GM23248 (cell line): ENCODE measurements at regions not wholly inside any gene's neighbourhood (a gene's known extent, or its start where the extent isn't known, plus 50 kb on each side); places are given as distances from the start of the nearest gene placed in this dataset.
"Not testable (repeated sequence)": the region's sequence is repeated elsewhere in the genome, so short reads cannot be mapped to it uniquely, and the experiment has no call there.

Source experiments
- DNase-seq: peaks from one replicate; pipeline ENCODE4 v3.0.0-alpha.2; 2015
- H2AFZ ChIP-seq: fragments of 200-600 bp; sonication (generic); 2 replicates; pipeline ENCODE4 v1.6.1; 2016; ENCODE audit warnings: antibody characterized with exemption
- H3F3A ChIP-seq: fragments of 200-600 bp; sonication (generic); 2 replicates; pipeline ENCODE4 v1.6.1; 2016; ENCODE audit warnings: mild to moderate bottlenecking, antibody characterized with exemption, mixed run types; ENCODE audit not compliant: insufficient read depth
- H3K27ac ChIP-seq: fragments of 200-600 bp; sonication (generic); 2 replicates; pipeline ENCODE4 v1.5.1; 2016; ENCODE audit warnings: mild to moderate bottlenecking
- H3K27me3 ChIP-seq: fragments of 200-600 bp; sonication (generic); replicated peaks from 2 replicates; pipeline ENCODE4 v1.6.1; 2016; ENCODE audit warnings: mild to moderate bottlenecking; ENCODE audit not compliant: insufficient read depth
- H3K36me3 ChIP-seq: fragments of 200-600 bp; sonication (generic); 2 replicates; pipeline ENCODE4 v1.6.1; 2016; ENCODE audit warnings: low read depth, mild to moderate bottlenecking
- H3K4me1 ChIP-seq: fragments of 200-600 bp; sonication (generic); 2 replicates; pipeline ENCODE4 v1.6.1; 2016; ENCODE audit warnings: mild to moderate bottlenecking; ENCODE audit not compliant: insufficient read depth
- H3K4me2 ChIP-seq: fragments of 200-600 bp; sonication (generic); one replicate; pipeline ENCODE4 v1.6.1; 2016; ENCODE audit warnings: mild to moderate bottlenecking; ENCODE audit not compliant: unreplicated experiment
- H3K4me3 ChIP-seq: fragments of 200-600 bp; sonication (generic); 2 replicates; pipeline ENCODE4 v1.5.1; 2016; ENCODE audit warnings: mild to moderate bottlenecking
- H3K79me2 ChIP-seq: fragments of 200-600 bp; sonication (generic); 2 replicates; pipeline ENCODE4 v1.6.1; 2016; ENCODE audit warnings: mild to moderate bottlenecking; ENCODE audit not compliant: insufficient read depth
- H3K9ac ChIP-seq: fragments of 200-600 bp; sonication (generic); 2 replicates; pipeline ENCODE4 v1.6.1; 2016; ENCODE audit warnings: mild to moderate bottlenecking
- H3K9me2 ChIP-seq: fragments of 200-600 bp; sonication (generic); 2 replicates; pipeline ENCODE4 v1.6.1; 2016; ENCODE audit warnings: mixed run types, mild to moderate bottlenecking, moderate library complexity; ENCODE audit not compliant: insufficient read depth
- H3K9me3 ChIP-seq: fragments of 200-600 bp; sonication (generic); one replicate; pipeline ENCODE4 v1.6.1; 2017; ENCODE audit warnings: low read depth
- H4K20me1 ChIP-seq: fragments of 200-600 bp; sonication (generic); 2 replicates; pipeline ENCODE4 v1.6.0; 2016; ENCODE audit not compliant: insufficient read depth
- EZH2 ChIP-seq: fragments of 200-600 bp; sonication (generic); IDR thresholded peaks from 2 replicates; pipeline ENCODE4 v1.6.1; 2018; ENCODE audit warnings: antibody characterized with exemption, mild to moderate bottlenecking; ENCODE audit not compliant: insufficient read depth, poor library complexity, severe bottlenecking
- EZH2phosphoT487 ChIP-seq: fragments of 200-600 bp; sonication (generic); IDR thresholded peaks from 2 replicates; pipeline ENCODE4 v1.6.1; 2018; ENCODE audit warnings: antibody characterized with exemption, moderate library complexity, mild to moderate bottlenecking, low read depth; ENCODE audit not compliant: insufficient read depth
- whole genome bisulfite sequencing, 2 experiments: methylation state at CpG; one replicate each; pipeline ENCODE4 v1.1.6; 2015 to 2017; ENCODE audit warnings: low lambda C conversion rate in 2 of 2, low coverage in 1 of 2; ENCODE audit errors: missing lambda C conversion rate in 2 of 2; 5-methylcytosine and 5-hydroxymethylcytosine counted together
- in situ Hi-C: fragments of 300-500 bp; cut with MboI; formaldehyde crosslinking; loops from 2 replicates; pipeline ENCODE4 v1.15.0; 2020

GRCh38 chr11:126135235-126136176, 72.8 kb upstream of the CDON start:
- Histone ChIP-seq H3K27ac (no peak overlapping the region), H3K9me3 (no peaks in the 10 kb centered on the region), H3F3A (peaks cover 16% of the 10 kb centered on the region), H2AFZ (no peak overlapping the region), H3K79me2 (no peaks in the 10 kb centered on the region), H3K9me2 (no peaks in the 10 kb centered on the region), H3K9ac (no peak overlapping the region), H3K36me3 (no peaks in the 10 kb centered on the region), H4K20me1 (no peaks in the 10 kb centered on the region), H3K4me3 (no peak overlapping the region), H3K4me2 (no peak overlapping the region), H3K27me3 (no peaks in the 10 kb centered on the region), H3K4me1 (peaks cover 43% of the 10 kb centered on the region)
- in situ Hi-C loops: no loop called here
- DNase-seq: peak; percentile 15
- TF ChIP-seq EZH2phosphoT487 (no peak), EZH2 (no peak)
- WGBS, 2 experiments: 41 to 44% methylated on average over 20 of the region's 20 CpGs

GRCh38 chr11:126134461-126135155, 71.9 kb upstream of the CDON start:
- Histone ChIP-seq H3K27me3 (no peaks in the 10 kb centered on the region), H3K4me3 (no peak overlapping the region), H3K4me2 (no peak overlapping the region), H3F3A (peaks cover 16% of the 10 kb centered on the region), H2AFZ (no peak overlapping the region), H4K20me1 (no peaks in the 10 kb centered on the region), H3K36me3 (no peaks in the 10 kb centered on the region), H3K27ac (no peak overlapping the region), H3K4me1 (peaks cover 34% of the 10 kb centered on the region), H3K9me3 (no peaks in the 10 kb centered on the region), H3K9ac (no peak overlapping the region), H3K9me2 (no peaks in the 10 kb centered on the region), H3K79me2 (no peaks in the 10 kb centered on the region)
- 94 to 95% methylated on average over 8 of the region's 8 CpGs for WGBS, 2 experiments
- DNase-seq: no peak
- TF ChIP-seq EZH2phosphoT487 (no peak), EZH2 (no peak)
- in situ Hi-C loops: no loop called here

GRCh38 chr11:126133901-126134300, 71.2 kb upstream of the CDON start:
- in situ Hi-C loops: no loop called here

GRCh38 chr11:126132319-126132718, 69.7 kb upstream of the CDON start:
- no peak overlapping the region for H2AFZ ChIP-seq
- in situ Hi-C loops: no loop called here
- H3K4me2 ChIP-seq: peak overlapping the region; percentile 46
- TF ChIP-seq EZH2: no peak
- TF ChIP-seq EZH2phosphoT487: no peak
- H3K4me1 ChIP-seq: peaks cover 32% of the 10 kb centered on the region
- no peaks in the 10 kb centered on the region for H3K27me3 ChIP-seq
- H3K4me3 ChIP-seq: no peak overlapping the region
- peak; percentile 69 for DNase-seq
- H3K27ac ChIP-seq: no peak overlapping the region
- no peaks in the 10 kb centered on the region for H4K20me1 ChIP-seq
- 42 to 55% methylated on average over 3 of the region's 3 CpGs for WGBS, 2 experiments
- no peaks in the 10 kb centered on the region for H3K36me3 ChIP-seq
- H3K9me3 ChIP-seq: no peaks in the 10 kb centered on the region
- no peak overlapping the region for H3K9ac ChIP-seq
- peaks cover 18% of the 10 kb centered on the region for H3F3A ChIP-seq
- no peaks in the 10 kb centered on the region for H3K9me2 ChIP-seq
- no peaks in the 10 kb centered on the region for H3K79me2 ChIP-seq

More at GRCh38 chr11:126133901-126134300, 71.2 kb upstream of the CDON start:
- 80 to 82% methylated on average over 8 of the region's 8 CpGs for WGBS, 2 experiments
- Histone ChIP-seq H4K20me1 (no peaks in the 10 kb centered on the region), H2AFZ (no peak overlapping the region), H3F3A (peaks cover 16% of the 10 kb centered on the region), H3K4me3 (no peak overlapping the region), H3K27ac (no peak overlapping the region), H3K36me3 (no peaks in the 10 kb centered on the region), H3K9me3 (no peaks in the 10 kb centered on the region), H3K79me2 (no peaks in the 10 kb centered on the region), H3K9ac (no peak overlapping the region), H3K4me1 (peaks cover 28% of the 10 kb centered on the region), H3K9me2 (no peaks in the 10 kb centered on the region), H3K4me2 (no peak overlapping the region), H3K27me3 (no peaks in the 10 kb centered on the region)
- TF ChIP-seq EZH2phosphoT487 (no peak), EZH2 (no peak)
- no peak for DNase-seq

- H3K27ac ChIP-seq: not testable (repeated sequence)
- WGBS, 2 experiments: 85 to 92% methylated on average over 11 of the region's 11 CpGs
These were observed 68.1 kb upstream of the CDON start for GRCh38 chr11:126130781-126131180.

More at GRCh38 chr11:126130781-126131180, 68.1 kb upstream of the CDON start:
- H3K9me2 ChIP-seq, H4K20me1 ChIP-seq, DNase-seq, H3K9ac ChIP-seq, in situ Hi-C loops, H3K79me2 ChIP-seq, H3K27me3 ChIP-seq, H3K9me3 ChIP-seq, H3K36me3 ChIP-seq, H3K4me2 ChIP-seq, H3F3A ChIP-seq, H3K4me3 ChIP-seq, H2AFZ ChIP-seq: not testable (repeated sequence)
- H3K4me1 ChIP-seq: peaks cover 21% of the 10 kb centered on the region
